ENCODE measurements at regions not wholly inside any gene's neighbourhood (a gene's known extent, or its start where the extent isn't known, plus 50 kb on each side); places are given as distances from the start of the nearest gene placed in this dataset.
"Not testable (repeated sequence)": the region's sequence is repeated elsewhere in the genome, so short reads cannot be mapped to it uniquely, and the experiment has no call there.

DNA sequence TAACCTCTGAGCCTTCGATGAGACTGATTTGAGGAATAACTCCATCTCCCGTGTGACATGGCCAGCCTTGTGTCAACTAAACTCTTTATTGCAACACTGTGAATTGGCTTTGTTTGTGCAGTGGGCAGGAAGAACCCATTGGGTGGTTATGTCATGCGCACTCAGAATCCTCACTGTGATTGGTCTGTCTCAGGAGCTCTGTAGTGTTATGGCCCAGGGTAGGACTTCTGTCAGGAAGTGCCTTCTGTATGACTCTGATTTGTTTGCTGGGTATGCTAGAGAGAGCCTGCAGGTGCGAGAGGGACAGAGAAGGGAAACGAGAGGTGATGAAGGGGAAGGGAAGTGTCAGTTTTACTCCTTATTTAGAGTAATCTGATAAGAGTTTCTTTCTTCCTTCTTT lies 71.5 kb upstream of the DCD start:
- DNase-seq (ENCODE audit: low spot score) (no peak), ATAC-seq (no peak)
- intact Hi-C loops (cut with DNase I), result no loop called here

DNA sequence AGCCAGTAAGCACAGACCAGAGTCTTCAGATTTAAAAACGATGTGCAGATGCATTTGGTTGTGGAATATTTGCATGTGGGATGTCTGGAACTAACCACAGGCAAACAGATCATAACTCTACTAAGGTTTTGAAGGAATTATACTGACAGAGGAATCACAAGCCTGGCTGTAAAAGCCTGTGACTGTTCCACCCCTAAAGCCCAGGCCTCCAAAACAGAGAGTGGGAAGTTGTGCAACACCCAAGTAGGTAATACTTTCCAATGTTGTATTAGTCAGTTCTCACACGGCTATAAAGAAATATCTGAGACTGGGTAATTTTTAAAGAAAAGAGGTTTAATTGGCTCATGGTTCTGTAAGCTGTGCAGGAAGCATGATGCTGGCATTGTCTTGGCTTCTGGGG lies 68.1 kb upstream of the DCD start:
- intact Hi-C loops (cut with DNase I), result no loop called here
- no peak for DNase-seq (ENCODE audit: low spot score)
- peak; percentile 77 for ATAC-seq

DNA sequence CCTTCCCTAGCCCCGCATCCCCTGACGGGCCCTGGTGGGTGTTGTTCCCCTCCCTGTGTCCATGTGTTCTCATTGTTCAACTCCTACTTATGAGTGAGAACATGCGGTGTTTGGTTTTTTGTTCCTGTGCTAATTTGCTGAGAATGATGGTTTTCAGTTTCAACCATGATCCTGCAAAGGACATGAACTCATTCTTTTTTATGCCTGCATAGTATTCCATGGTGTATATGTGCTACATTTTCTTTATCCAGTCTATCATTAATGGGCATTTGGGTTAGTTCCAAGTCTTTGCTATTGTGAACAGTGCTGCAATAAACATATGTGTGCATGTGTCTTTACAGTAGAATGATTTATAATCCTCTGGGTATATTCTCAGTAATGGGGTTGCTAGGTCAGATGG lies 65.7 kb upstream of the DCD start:
- intact Hi-C loops (cut with DNase I), result not testable (repeated sequence)

DNA sequence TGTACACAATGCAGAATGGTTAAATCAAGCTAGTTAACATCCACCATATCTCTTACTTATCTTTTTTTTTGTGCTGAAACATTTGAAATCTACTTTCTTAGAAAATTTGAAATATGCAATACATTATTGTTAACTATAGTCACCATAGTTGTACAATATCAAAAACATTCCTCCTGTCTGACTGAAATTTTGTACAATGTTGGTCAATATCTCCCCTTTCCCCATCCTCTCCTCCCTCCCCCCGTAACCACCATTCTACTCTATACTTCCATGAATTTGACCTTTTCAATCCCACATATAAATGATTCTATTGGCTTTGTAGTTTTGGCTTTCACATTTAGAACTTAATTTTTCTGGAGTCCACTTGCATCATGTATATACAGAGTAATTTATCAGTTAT lies 63.5 kb upstream of the DCD start:
- ATAC-seq (no peak), DNase-seq (ENCODE audit: low spot score) (no peak)
- intact Hi-C loops (cut with DNase I), result no loop called here

More for the DNA sequence above, 65.7 kb upstream of the DCD start:
- DNase-seq (ENCODE audit: low spot score); ATAC-seq: not testable (repeated sequence)

GRCh38 chr12:54708826-54709225 lies 60.7 kb upstream of the DCD start:
- intact Hi-C loops (cut with DNase I), result no loop called here
- ATAC-seq (no peak), DNase-seq (ENCODE audit: low spot score) (no peak)

- DNase-seq (ENCODE audit: low spot score) (no peak), ATAC-seq (no peak)
- intact Hi-C loops (cut with DNase I), result no loop called here
These were observed 56.0 kb upstream of the DCD start for GRCh38 chr12:54704202-54704601.

GRCh38 chr12:54701940-54702592 lies 53.9 kb upstream of the DCD start:
- DNase-seq (ENCODE audit: low spot score), result no peak
- peak; percentile 44 for ATAC-seq
- intact Hi-C loops (cut with DNase I), result no loop called here

- intact Hi-C loops (cut with DNase I), result no loop called here
- no peak for ATAC-seq
These were observed 52.7 kb upstream of the DCD start for GRCh38 chr12:54700849-54701248.

GRCh38 chr12:54700301-54700700 lies 52.1 kb upstream of the DCD start:
- no peak for DNase-seq (ENCODE audit: low spot score)
- intact Hi-C loops (cut with DNase I), result no loop called here
- ATAC-seq, result no peak

More at GRCh38 chr12:54700849-54701248, 52.7 kb upstream of the DCD start:
- no peak for DNase-seq (ENCODE audit: low spot score)

Measured in sciatic nerve (tissue), 2 donors.